IMR-90 (cell line): ENCODE measurements at regions not wholly inside any gene's neighbourhood (a gene's known extent, or its start where the extent isn't known, plus 50 kb on each side); places are given as distances from the start of the nearest gene placed in this dataset.

ENCODE experiments used
- ATAC-seq: fragments of 200-7000 bp; cut with Tn5 transposase; 2 replicates; pipeline ENCODE4 v1.9.1; 2020; ENCODE audit warnings: low read depth, mild to moderate bottlenecking, moderate library complexity
- BruUV-seq: library from RNA; stranded (reverse); fragments of 400-500 nt; replicated peaks from 2 replicates; lab custom pipeline; 2021; lab: Mats Ljungman, UMichigan
- CTCF ChIA-PET: fragments of 300-600 bp; formaldehyde crosslinking; extraction: SDS; loops from one replicate; lab custom pipeline; 2021; ENCODE audit warnings: antibody characterized with exemption; lab: Yijun Ruan, JAX
- POLR2A ChIA-PET: fragments of 300-600 bp; sonication (Branson Sonifier 250); formaldehyde crosslinking; loops from one replicate; lab custom pipeline; 2022; ENCODE audit warnings: antibody characterized with exemption; ENCODE audit not compliant: unreplicated experiment; lab: Charles Lee
- DNase-seq: peaks from one replicate; pipeline ENCODE4 v3.0.0; 2013
- H2AFZ ChIP-seq: replicated peaks from 2 replicates; pipeline ENCODE3; 2013; ENCODE audit warnings: low read length, mild to moderate bottlenecking; ENCODE audit not compliant: poor library complexity
- H2AK5ac ChIP-seq: 2 replicates; pipeline ENCODE4 v1.6.1; 2013; ENCODE audit warnings: low read depth, low read length, inconsistent platforms
- H2AK9ac ChIP-seq: replicated peaks from 2 replicates; pipeline ENCODE3; 2013; ENCODE audit warnings: mild to moderate bottlenecking, low read depth, low read length, moderate library complexity; ENCODE audit not compliant: poor library complexity
- H2BK120ac ChIP-seq: 2 replicates; pipeline ENCODE4 v1.6.1; 2013; ENCODE audit warnings: low read depth, low read length, inconsistent platforms
- H2BK15ac ChIP-seq: 3 replicates; pipeline ENCODE4 v1.6.1; 2013; ENCODE audit warnings: low read depth, low read length, inconsistent platforms
- H2BK20ac ChIP-seq: 2 replicates; pipeline ENCODE4 v1.6.1; 2013; ENCODE audit warnings: low read depth, mild to moderate bottlenecking, inconsistent platforms, low read length, moderate library complexity
- H2BK5ac ChIP-seq: 2 replicates; pipeline ENCODE4 v1.6.1; 2013; ENCODE audit warnings: mild to moderate bottlenecking, low read depth, low read length, inconsistent platforms; ENCODE audit not compliant: poor library complexity, severe bottlenecking
- H3K14ac ChIP-seq: replicated peaks from 2 replicates; pipeline ENCODE4 v1.6.1; 2013; ENCODE audit warnings: low read depth, low read length, inconsistent platforms
- H3K18ac ChIP-seq: 2 replicates; pipeline ENCODE4 v1.6.1; 2013; ENCODE audit warnings: low read depth, low read length, control low read depth
- H3K23ac ChIP-seq: 2 replicates; pipeline ENCODE4 v1.6.1; 2013; ENCODE audit warnings: low read depth, low read length, inconsistent platforms
- H3K27ac ChIP-seq: 2 replicates; pipeline ENCODE4 v1.5.1; 2013; ENCODE audit warnings: mild to moderate bottlenecking, control low read depth, low read length; ENCODE audit not compliant: insufficient read depth
- H3K27me3 ChIP-seq: 2 replicates; pipeline ENCODE4 v1.6.1; 2013; ENCODE audit warnings: low read length; ENCODE audit not compliant: control insufficient read depth, insufficient read depth
- H3K36me3 ChIP-seq: 2 replicates; pipeline ENCODE4 v1.6.1; 2013; ENCODE audit warnings: low read length, mixed read lengths; ENCODE audit not compliant: control insufficient read depth, insufficient read depth
- H3K4ac ChIP-seq: 2 replicates; pipeline ENCODE4 v1.6.1; 2013; ENCODE audit warnings: low read depth, low read length, inconsistent platforms
- H3K4me1 ChIP-seq: 2 replicates; pipeline ENCODE4 v1.6.1; 2013; ENCODE audit warnings: low read length, mixed read lengths; ENCODE audit not compliant: control insufficient read depth, insufficient read depth
- H3K4me2 ChIP-seq: 2 replicates; pipeline ENCODE4 v1.6.1; 2013; ENCODE audit warnings: low read depth, mild to moderate bottlenecking, control low read depth, low read length, moderate library complexity
- H3K4me3 ChIP-seq: 2 replicates; pipeline ENCODE4 v1.5.1; 2013; ENCODE audit warnings: low read depth, mild to moderate bottlenecking, control low read depth, low read length, moderate library complexity; ENCODE audit not compliant: insufficient read depth
- H3K56ac ChIP-seq: 2 replicates; pipeline ENCODE4 v1.6.1; 2013; ENCODE audit warnings: low read length, inconsistent platforms; ENCODE audit not compliant: insufficient read depth; ENCODE audit errors: extremely low read depth
- H3K79me1 ChIP-seq, 2 experiments: 2 replicates each; pipeline ENCODE4 v1.6.1; 2013; ENCODE audit warnings: low read length in 2 of 2, inconsistent platforms in 1 of 2, low read depth in 1 of 2
- H3K9ac ChIP-seq: 2 replicates; pipeline ENCODE4 v1.6.1; 2013; ENCODE audit warnings: low read depth, low read length, control low read depth
- H3K9me1 ChIP-seq: 2 replicates; pipeline ENCODE4 v1.6.1; 2013; ENCODE audit warnings: low read length, inconsistent platforms; ENCODE audit not compliant: insufficient read depth
- H3K9me3 ChIP-seq: 2 replicates; pipeline ENCODE4 v1.6.1; 2013; ENCODE audit warnings: low read length; ENCODE audit not compliant: control insufficient read depth, insufficient read depth
- H4K20me1 ChIP-seq: 2 replicates; pipeline ENCODE4 v1.6.1; 2013; ENCODE audit warnings: low read length, inconsistent platforms; ENCODE audit not compliant: insufficient read depth
- H4K5ac ChIP-seq: 2 replicates; pipeline ENCODE4 v1.6.1; 2013; ENCODE audit warnings: mild to moderate bottlenecking, low read depth, low read length, control low read depth
- H4K8ac ChIP-seq, 2 experiments: 2 replicates each; pipeline ENCODE4 v1.6.1; 2013; ENCODE audit warnings: low read depth in 2 of 2, low read length in 2 of 2, control low read depth in 1 of 2, inconsistent platforms in 1 of 2
- H4K91ac ChIP-seq: 2 replicates; pipeline ENCODE4 v1.6.1; 2013; ENCODE audit warnings: low read depth, low read length, inconsistent platforms; ENCODE audit not compliant: insufficient read depth
- CHD1 ChIP-seq: IDR thresholded peaks from 2 replicates; pipeline ENCODE4 v1.6.1; 2012; ENCODE audit warnings: low read depth, low read length, improper control_type of control experiment
- USF2 ChIP-seq: fragments of 150-350 bp; IDR thresholded peaks from 2 replicates; pipeline ENCODE4 v1.6.1; 2017; ENCODE audit warnings: mild to moderate bottlenecking, antibody characterized with exemption, low read length, low read depth
- WGBS, 2 experiments: methylation state at CpG; one replicate each; pipeline versions ENCODE4 v1.1.5 to v1.1.7; 2013; ENCODE audit warnings: missing lambda C conversion rate in 2 of 2; ENCODE audit not compliant: insufficient read length in 1 of 2; ENCODE audit errors: extremely low coverage in 2 of 2; 5-methylcytosine and 5-hydroxymethylcytosine counted together
- dilution Hi-C: fragments of 300-500 bp; cut with HindIII; formaldehyde crosslinking; loops from one replicate; pipeline ENCODE4 v1.14.3; 2018; ENCODE audit warnings: low sequenced_read_pairs; ENCODE audit not compliant: unreplicated experiment
- in situ Hi-C: fragments of 300-500 bp; cut with MboI; formaldehyde crosslinking; loops from 3 replicates; pipeline ENCODE4 v1.14.3; 2019; ENCODE audit warnings: low sequenced_read_pairs, inconsistent platforms, mixed read lengths
- intact Hi-C: fragments of 100-400 bp; cut with micrococcal nuclease; formaldehyde crosslinking; loops from 2 replicates; pipeline ENCODE4 v1.10.0; 2022

- Histone ChIP-seq H4K8ac (no peak overlapping the region), H3K14ac (no peak overlapping the region), H3K18ac (no peak overlapping the region), H3K4me3 (no peak overlapping the region), H4K91ac (no peak overlapping the region), H2BK15ac (no peak overlapping the region), H3K36me3 (no peaks in the 10 kb centered on the region), H3K27me3 (no peaks in the 10 kb centered on the region), H2AK9ac (no peak overlapping the region), H4K20me1 (no peaks in the 10 kb centered on the region), H2BK20ac (no peak overlapping the region), H3K27ac (no peak overlapping the region), H3K23ac (no peak overlapping the region), H3K4ac (no peak overlapping the region), H2BK5ac (no peak overlapping the region), H3K4me2 (no peak overlapping the region), H3K4me1 (no peaks in the 10 kb centered on the region), H3K79me1 (no peaks in the 10 kb centered on the region), H3K9ac (no peak overlapping the region), H2BK120ac (no peak overlapping the region), H2AFZ (no peak overlapping the region), H3K9me3 (no peaks in the 10 kb centered on the region), H2AK5ac (no peak overlapping the region), H4K5ac (no peak overlapping the region), H3K56ac (no peak overlapping the region), H3K9me1 (no peaks in the 10 kb centered on the region)
- intact Hi-C loops (no loop called here), dilution Hi-C loops (no loop called here), in situ Hi-C loops (no loop called here)
- POLR2A ChIA-PET, result no interaction called here
- WGBS, 2 experiments, result no CpG with 5 or more reads among the region's 1 CpG
- ATAC-seq (no peak), DNase-seq (no peak)
- CTCF ChIA-PET, result no interaction called here
- TF ChIP-seq USF2 (no peak), CHD1 (no peak)
- no TSS peak for BruUV-seq
Measured at GRCh38 chr4:14079601-14080000, 452.1 kb upstream of the BOD1L1 start.
